Right cardiac atrium (tissue), 5 donors: ENCODE measurements at regions not wholly inside any gene's neighbourhood (a gene's known extent, or its start where the extent isn't known, plus 50 kb on each side); places are given as distances from the start of the nearest gene placed in this dataset.
A peak's percentile ranks its signal among the peaks of the same experiment; 100 is the strongest.
"Not testable (repeated sequence)": the region's sequence is repeated elsewhere in the genome, so short reads cannot be mapped to it uniquely, and the experiment has no call there.

Experiments
- ATAC-seq, 2 donors: fragments of 200-7000 bp; cut with Tn5 transposase; one replicate each; pipeline versions ENCODE4 v1.8.0 to v1.9.1; 2020; ENCODE audit warnings: moderate library complexity in 2 of 2, mild to moderate bottlenecking in 1 of 2
- DNase-seq, 3 donors: peaks; one replicate each; pipeline ENCODE4 v3.0.0-alpha.2; 2020
- H3K27ac ChIP-seq: one replicate; pipeline ENCODE4 v1.5.1; 2013; ENCODE audit warnings: mild to moderate bottlenecking, low read length, control low read depth, moderate library complexity
- H3K27me3 ChIP-seq: one replicate; pipeline ENCODE4 v1.6.1; 2013; ENCODE audit not compliant: control insufficient read depth, insufficient read depth
- H3K4me1 ChIP-seq: one replicate; pipeline ENCODE4 v1.6.1; 2013; ENCODE audit warnings: low read length; ENCODE audit not compliant: control insufficient read depth, insufficient read depth
- H3K4me3 ChIP-seq: one replicate; pipeline ENCODE4 v1.5.1; 2013; ENCODE audit warnings: low read length, control low read depth
- H3K9me3 ChIP-seq: one replicate; pipeline ENCODE4 v1.6.1; 2013; ENCODE audit warnings: low read length; ENCODE audit not compliant: control insufficient read depth
- WGBS: extraction: QIAGEN DNeasy Blood & Tissue Kit; methylation state at CpG from one replicate; pipeline ENCODE4 v1.1.7; 2013; 5-methylcytosine and 5-hydroxymethylcytosine counted together
- intact Hi-C, 4 donors: fragments of 100-400 bp; cut with DNase I; formaldehyde crosslinking; loops; one replicate each; pipeline versions ENCODE4 v1.11.0 to v1.14.0; 2022 to 2023
- donor health status: healthy with polysubstance abuse.
- donor health status: DM: no; HTN: yes; CAD: no.
- donor health status: DM: no; HTN: no; CAD: no.
- donor health status: DM: no; HTN: yes; CAD: no; lungs with severe emphysema.
- donor health status: DM: yes; HTN: yes; CAD: no.

DNA sequence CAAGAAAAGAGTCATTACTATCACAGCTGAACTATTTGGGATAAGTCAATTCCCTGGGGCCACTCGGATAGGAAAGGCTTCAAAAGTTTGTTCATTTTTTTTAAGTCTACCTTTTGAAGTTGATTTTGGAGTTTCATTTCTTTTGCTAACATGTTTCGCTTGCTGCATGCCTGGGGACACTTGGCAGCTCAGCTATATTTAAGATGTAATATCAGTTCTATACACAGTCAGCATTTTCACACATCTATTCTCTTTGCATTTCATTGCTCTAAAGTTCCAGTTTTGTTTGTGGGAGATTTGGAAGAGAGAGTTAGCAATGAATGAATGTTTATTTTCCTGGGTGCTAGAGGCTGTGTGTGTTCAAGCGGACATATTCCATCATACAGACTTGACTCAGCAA, 445.2 kb upstream of the GRAMD2B start:
- WGBS, result 86% methylated on average over 3 of the region's 3 CpGs

GRCh38 chr5:125979636-125980035, 443.6 kb upstream of the GRAMD2B start:
- Histone ChIP-seq H3K4me3 (no peak overlapping the region), H3K27me3 (no peaks in the 10 kb centered on the region), H3K4me1 (no peaks in the 10 kb centered on the region), H3K27ac (no peak overlapping the region), H3K9me3 (no peaks in the 10 kb centered on the region)
- DNase-seq, result no peak
- no peak for ATAC-seq
- WGBS, result 74% methylated on average over 4 of the region's 4 CpGs
- intact Hi-C loops, result no loop called here

More for the DNA sequence above, 445.2 kb upstream of the GRAMD2B start:
- no peaks in the 10 kb centered on the region for H3K9me3 ChIP-seq
- H3K4me1 ChIP-seq, result no peaks in the 10 kb centered on the region
- DNase-seq (no peak), ATAC-seq (no peak)
- intact Hi-C loops, result no loop called here
- no peaks in the 10 kb centered on the region for H3K27me3 ChIP-seq
- no peak overlapping the region for H3K4me3 ChIP-seq
- H3K27ac ChIP-seq, result no peak overlapping the region

- peak in 1 of 2 donors; percentile 70 for ATAC-seq
- no peaks in the 10 kb centered on the region for H3K9me3 ChIP-seq
- no peak overlapping the region for H3K27ac ChIP-seq
- H3K4me3 ChIP-seq, result no peak overlapping the region
- intact Hi-C loops, result no loop called here
- DNase-seq, result peak; percentile 24 to 82 (median 55)
- no peaks in the 10 kb centered on the region for H3K27me3 ChIP-seq
- H3K4me1 ChIP-seq, result no peaks in the 10 kb centered on the region
Observed at GRCh38 chr5:125981016-125981415, 442.2 kb upstream of the GRAMD2B start.

- WGBS, result 78% methylated on average over 2 of the region's 2 CpGs
- no peaks in the 10 kb centered on the region for H3K27me3 ChIP-seq
- no peak overlapping the region for H3K4me3 ChIP-seq
- DNase-seq (no peak), ATAC-seq (no peak)
- intact Hi-C loops, result no loop called here
- H3K9me3 ChIP-seq, result no peaks in the 10 kb centered on the region
- no peak overlapping the region for H3K27ac ChIP-seq
- H3K4me1 ChIP-seq, result peaks cover 2% of the 10 kb centered on the region
Observed at GRCh38 chr5:125987677-125988255, 435.4 kb upstream of the GRAMD2B start.

DNA sequence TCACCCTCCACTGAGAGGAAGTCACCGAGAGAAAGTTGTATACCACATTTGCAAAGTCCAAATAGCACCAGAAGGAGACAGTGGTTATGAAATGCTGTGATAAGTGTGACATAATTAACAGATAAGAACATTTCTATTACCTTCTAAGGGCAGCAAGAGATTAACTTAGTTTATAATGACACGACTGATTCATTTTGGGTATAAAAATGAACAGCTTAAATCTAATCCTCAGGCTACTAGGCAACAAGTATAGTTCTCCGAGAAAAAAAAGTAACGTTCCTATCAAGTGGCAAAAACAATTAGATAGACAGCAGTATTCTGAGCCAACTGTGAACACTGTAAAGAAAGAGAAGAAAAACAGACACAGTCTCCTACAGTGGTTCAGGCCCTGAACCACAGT, 431.2 kb upstream of the GRAMD2B start:
- intact Hi-C loops, result no loop called here
- DNase-seq, result no peak
- Histone ChIP-seq H3K27ac (no peak overlapping the region), H3K9me3 (no peaks in the 10 kb centered on the region), H3K4me1 (peaks cover 2% of the 10 kb centered on the region), H3K4me3 (no peak overlapping the region), H3K27me3 (no peaks in the 10 kb centered on the region)
- 28% methylated on average over 4 of the region's 4 CpGs for WGBS
- peak in 1 of 2 donors; percentile 48 for ATAC-seq

GRCh38 chr5:125999271-126000030, 423.8 kb upstream of the GRAMD2B start:
- intact Hi-C loops, ATAC-seq, H3K9me3 ChIP-seq, H3K4me1 ChIP-seq, H3K27me3 ChIP-seq, H3K4me3 ChIP-seq, H3K27ac ChIP-seq, DNase-seq: not testable (repeated sequence)
- 96% methylated on average over 5 of the region's 5 CpGs for WGBS

DNA sequence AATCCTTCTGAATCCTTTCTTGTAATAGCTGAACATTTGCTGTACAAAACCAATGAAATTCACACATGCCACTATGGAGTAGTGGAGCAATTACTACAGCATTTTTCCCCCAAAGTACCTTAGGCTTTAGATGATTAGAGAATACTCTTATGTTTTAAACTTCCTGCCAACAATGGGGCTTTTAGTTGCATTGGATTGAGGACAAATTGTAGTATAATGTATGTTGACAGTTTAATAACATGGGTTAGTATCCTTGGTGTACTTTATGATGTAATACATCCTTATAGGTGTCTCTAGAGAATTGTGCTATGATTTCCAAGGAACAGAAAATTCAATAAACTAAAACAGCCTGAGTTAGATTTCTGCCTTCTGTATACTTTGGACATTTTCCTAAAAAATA, 422.7 kb upstream of the GRAMD2B start:
- no peak for ATAC-seq
- Histone ChIP-seq H3K4me1 (no peaks in the 10 kb centered on the region), H3K27ac (no peak overlapping the region), H3K27me3 (no peaks in the 10 kb centered on the region), H3K9me3 (no peaks in the 10 kb centered on the region), H3K4me3 (no peak overlapping the region)
- intact Hi-C loops, result no loop called here
- DNase-seq, result no peak

- ATAC-seq, result peak; percentile 97 to 98
- intact Hi-C loops, result no loop called here
- no peaks in the 10 kb centered on the region for H3K4me1 ChIP-seq
- H3K4me3 ChIP-seq, result no peak overlapping the region
- peak; percentile 79 to 90 (median 85) for DNase-seq
- no peaks in the 10 kb centered on the region for H3K9me3 ChIP-seq
- WGBS, result 10% methylated on average over 7 of the region's 7 CpGs
- H3K27ac ChIP-seq, result peak overlapping the region; percentile 54
- H3K27me3 ChIP-seq, result no peaks in the 10 kb centered on the region
Observed at GRCh38 chr5:126002222-126002897, 420.8 kb upstream of the GRAMD2B start.

GRCh38 chr5:126003309-126003708, 419.9 kb upstream of the GRAMD2B start:
- H3K9me3 ChIP-seq, result no peaks in the 10 kb centered on the region
- 49% methylated on average over 3 of the region's 3 CpGs for WGBS
- no peaks in the 10 kb centered on the region for H3K4me1 ChIP-seq
- ATAC-seq (peak; percentile 88 to 89), DNase-seq (peak; percentile 77 to 91 (median 79))
- intact Hi-C loops, result no loop called here
- no peak overlapping the region for H3K4me3 ChIP-seq
- no peaks in the 10 kb centered on the region for H3K27me3 ChIP-seq
- no peak overlapping the region for H3K27ac ChIP-seq

DNA sequence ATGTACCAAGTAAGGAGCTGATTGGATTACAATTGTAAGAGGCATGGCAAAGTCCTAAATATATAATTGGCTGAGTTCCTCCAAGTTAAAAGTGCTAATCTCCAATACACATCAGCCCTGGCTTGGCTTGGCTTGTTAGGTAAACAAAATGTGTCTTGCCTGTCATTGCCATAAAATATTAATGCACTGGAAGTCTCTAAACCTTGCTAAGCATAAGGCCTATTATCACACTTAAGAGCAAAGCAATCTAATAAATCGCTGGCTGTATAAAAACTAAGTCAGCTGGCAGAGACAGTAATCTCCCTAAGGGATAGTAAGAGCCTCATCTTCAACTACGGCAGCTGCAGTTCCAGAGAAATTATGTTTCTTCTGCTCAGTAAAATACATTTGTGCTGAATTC, 418.6 kb upstream of the GRAMD2B start:
- no peaks in the 10 kb centered on the region for H3K9me3 ChIP-seq
- intact Hi-C loops, result no loop called here
- H3K27ac ChIP-seq, result no peak overlapping the region
- no peak overlapping the region for H3K4me3 ChIP-seq
- H3K27me3 ChIP-seq, result no peaks in the 10 kb centered on the region
- WGBS, result 41% methylated on average over 2 of the region's 2 CpGs
- no peaks in the 10 kb centered on the region for H3K4me1 ChIP-seq
- no peak for ATAC-seq
- no peak for DNase-seq

DNA sequence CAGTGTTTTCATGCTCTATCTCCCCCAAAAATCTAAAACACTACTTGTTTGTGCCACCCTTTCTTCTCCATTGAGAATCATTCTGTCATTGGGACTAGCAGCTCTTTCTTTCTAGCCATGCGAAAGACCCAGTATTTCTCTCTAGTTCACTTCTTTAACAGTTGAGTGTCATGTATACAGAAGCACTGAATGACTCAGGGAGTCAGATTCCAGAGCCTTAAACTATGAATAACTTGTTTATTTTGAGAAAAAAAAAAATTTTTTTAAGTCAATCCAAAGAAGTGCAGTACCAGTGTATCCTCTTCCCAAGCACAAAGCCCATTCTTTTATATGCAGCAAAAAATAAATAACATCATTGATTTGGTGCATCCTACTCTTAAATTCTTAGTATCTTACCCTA, 415.4 kb upstream of the GRAMD2B start:
- Histone ChIP-seq H3K9me3 (no peaks in the 10 kb centered on the region), H3K4me3 (no peak overlapping the region), H3K4me1 (no peaks in the 10 kb centered on the region), H3K27me3 (no peaks in the 10 kb centered on the region), H3K27ac (no peak overlapping the region)
- intact Hi-C loops, result no loop called here
- WGBS, result 97% methylated on average over 1 of the region's 1 CpG
- no peak for DNase-seq
- ATAC-seq, result no peak
